ENCODE measurements at regions not wholly inside any gene's neighbourhood (a gene's known extent, or its start where the extent isn't known, plus 50 kb on each side); places are given as distances from the start of the nearest gene placed in this dataset.

DNA sequence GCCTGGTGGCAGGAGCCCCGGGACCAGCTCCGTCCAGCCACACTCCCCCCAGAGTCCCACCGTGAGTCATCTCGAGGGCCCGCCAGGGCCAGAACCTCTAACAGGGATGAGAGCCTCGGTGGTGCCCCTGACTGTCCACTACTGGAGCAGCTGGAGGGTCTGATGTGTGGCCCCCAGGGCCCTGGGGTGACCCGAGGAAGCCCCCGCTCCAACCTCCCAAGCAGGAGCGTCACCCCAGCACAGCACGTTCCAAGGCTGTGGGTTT, 135.9 kb upstream of the NKX1-1 start:
- no peak for TF ChIP-seq JUND (IDR thresholded peaks at IDR 0.05; ENCODE audit: low read depth)
- DNase-seq (ENCODE audit: low read depth in 1 of 2, low spot score in 1 of 2): no peak
- in situ Hi-C loops (cut with HindIII; ENCODE audit: low pct_unique_long_range_greater_than_20kb, low sequenced_read_pairs): no loop called here

- TF ChIP-seq JUND (IDR thresholded peaks at IDR 0.05; ENCODE audit: low read depth): no peak
- in situ Hi-C loops (cut with HindIII; ENCODE audit: low pct_unique_long_range_greater_than_20kb, low sequenced_read_pairs): no loop called here
- DNase-seq (ENCODE audit: low read depth in 1 of 2, low spot score in 1 of 2): peak in 1 of 2 experiments; percentile 33
Measured at GRCh38 chr4:1541449-1542225, 135.4 kb upstream of the NKX1-1 start.

DNA sequence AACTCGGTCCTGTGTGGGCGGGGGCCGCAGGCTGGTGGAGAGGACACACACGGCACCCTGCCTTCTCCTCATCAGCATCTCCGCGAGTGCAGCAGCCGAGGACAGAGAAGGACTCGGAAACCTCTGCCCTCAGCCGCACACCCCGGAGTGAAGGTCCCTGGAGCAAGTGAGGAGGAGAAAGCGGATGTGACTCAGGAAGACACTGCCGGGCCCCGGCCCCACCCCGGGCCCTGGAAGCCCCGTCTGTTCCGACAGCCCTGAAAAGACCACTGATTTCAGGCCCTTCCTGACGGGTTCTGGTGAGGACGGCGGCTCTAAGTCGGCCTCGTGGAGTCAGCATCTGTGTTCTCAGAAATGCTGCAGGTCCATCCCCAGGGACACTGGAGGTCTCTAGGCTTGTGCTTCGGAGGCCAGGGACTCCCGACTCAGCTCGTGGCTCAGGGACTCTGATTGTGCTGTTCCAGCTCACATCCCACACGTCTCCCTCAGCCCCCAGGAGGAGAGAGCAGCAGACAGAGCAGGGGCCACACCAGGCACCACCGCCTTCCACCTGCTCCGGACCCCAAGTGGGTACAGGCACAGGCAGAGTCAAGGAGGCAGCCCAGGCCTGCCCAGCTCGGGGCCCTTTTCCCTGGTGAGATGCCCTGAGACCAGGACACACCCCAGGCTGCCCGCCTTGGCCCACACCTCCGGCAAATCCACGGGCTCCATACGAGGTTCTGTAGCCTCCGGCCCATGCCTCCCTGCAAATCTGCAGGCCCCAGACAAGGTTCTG, 134.5 kb upstream of the NKX1-1 start:
- DNase-seq (ENCODE audit: low read depth in 1 of 2, low spot score in 1 of 2): no peak

GRCh38 chr4:1539859-1540600, 133.8 kb upstream of the NKX1-1 start:
- no peak for TF ChIP-seq JUND (IDR thresholded peaks at IDR 0.05; ENCODE audit: low read depth)
- no peak for DNase-seq (ENCODE audit: low read depth in 1 of 2, low spot score in 1 of 2)
- in situ Hi-C loops (cut with HindIII; ENCODE audit: low pct_unique_long_range_greater_than_20kb, low sequenced_read_pairs): no loop called here

More for the DNA sequence above, 134.5 kb upstream of the NKX1-1 start:
- in situ Hi-C loops (cut with HindIII; ENCODE audit: low pct_unique_long_range_greater_than_20kb, low sequenced_read_pairs): no loop called here
- TF ChIP-seq JUND (IDR thresholded peaks at IDR 0.05; ENCODE audit: low read depth): no peak

DNA sequence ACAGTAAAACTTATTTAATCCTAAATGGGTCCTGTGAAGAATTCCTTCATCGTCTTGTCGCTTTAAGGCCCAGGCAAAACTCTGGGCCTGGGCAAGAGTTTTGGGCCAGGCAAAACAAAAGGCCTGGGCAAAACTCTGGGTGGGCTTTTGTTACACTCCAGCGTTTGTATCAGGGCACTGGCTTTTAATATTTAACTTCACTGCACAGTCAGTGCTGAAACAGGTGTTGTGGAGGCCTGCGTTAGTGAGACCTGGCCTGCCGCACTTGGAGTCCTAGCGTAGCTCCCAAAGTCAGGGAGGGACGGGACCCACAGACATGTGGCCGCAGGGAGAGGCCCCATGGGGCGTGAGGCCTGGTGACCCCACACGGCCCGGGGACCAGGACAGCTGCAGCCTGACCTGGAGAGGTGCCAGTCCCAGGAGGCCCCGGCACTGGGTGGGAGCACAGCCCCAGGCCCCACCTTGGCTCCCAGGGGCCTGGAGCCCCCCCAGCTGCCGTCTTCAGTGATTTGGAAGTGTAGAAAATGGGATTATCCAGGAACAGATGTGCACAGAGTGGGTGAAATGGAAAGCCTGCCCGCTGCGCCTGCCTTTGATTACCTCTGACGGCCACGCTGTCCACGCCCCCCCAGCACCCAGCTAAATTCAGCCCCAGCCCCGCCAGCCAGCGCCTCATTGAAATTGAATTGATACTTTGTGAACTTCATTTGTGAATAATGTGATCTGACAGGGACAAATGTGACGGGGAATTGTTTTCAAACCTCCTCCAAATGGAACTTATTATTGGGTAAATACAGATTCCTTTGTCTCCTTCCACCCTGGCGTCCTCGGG, 132.9 kb upstream of the NKX1-1 start:
- DNase-seq (ENCODE audit: low read depth in 1 of 2, low spot score in 1 of 2): no peak
- in situ Hi-C loops (cut with HindIII; ENCODE audit: low pct_unique_long_range_greater_than_20kb, low sequenced_read_pairs): no loop called here
- no peak for TF ChIP-seq JUND (IDR thresholded peaks at IDR 0.05; ENCODE audit: low read depth)

DNA sequence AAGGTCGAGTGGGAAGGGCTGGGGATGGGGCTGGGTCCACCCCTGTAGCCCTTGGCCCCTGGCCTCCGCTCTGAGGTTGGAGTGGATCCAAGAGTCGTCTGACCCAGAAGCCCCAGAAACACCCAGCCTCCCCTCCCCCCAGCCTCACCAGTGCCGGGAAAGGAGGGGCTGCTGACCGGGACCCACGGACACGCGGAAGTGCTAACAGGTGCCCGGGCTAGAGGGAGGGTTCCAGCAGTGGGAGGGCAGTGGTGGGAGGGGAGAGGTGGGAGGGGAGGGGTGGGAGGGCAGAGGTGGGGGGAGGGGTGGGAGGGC, 131.8 kb upstream of the NKX1-1 start:
- TF ChIP-seq JUND (IDR thresholded peaks at IDR 0.05; ENCODE audit: low read depth): no peak
- DNase-seq (ENCODE audit: low read depth in 1 of 2, low spot score in 1 of 2): no peak
- in situ Hi-C loops (cut with HindIII; ENCODE audit: low pct_unique_long_range_greater_than_20kb, low sequenced_read_pairs): no loop called here

GRCh38 chr4:1537410-1538095, 131.3 kb upstream of the NKX1-1 start:
- TF ChIP-seq JUND (IDR thresholded peaks at IDR 0.05; ENCODE audit: low read depth): no peak
- no peak for DNase-seq (ENCODE audit: low read depth in 1 of 2, low spot score in 1 of 2)
- in situ Hi-C loops (cut with HindIII; ENCODE audit: low pct_unique_long_range_greater_than_20kb, low sequenced_read_pairs): no loop called here

DNA sequence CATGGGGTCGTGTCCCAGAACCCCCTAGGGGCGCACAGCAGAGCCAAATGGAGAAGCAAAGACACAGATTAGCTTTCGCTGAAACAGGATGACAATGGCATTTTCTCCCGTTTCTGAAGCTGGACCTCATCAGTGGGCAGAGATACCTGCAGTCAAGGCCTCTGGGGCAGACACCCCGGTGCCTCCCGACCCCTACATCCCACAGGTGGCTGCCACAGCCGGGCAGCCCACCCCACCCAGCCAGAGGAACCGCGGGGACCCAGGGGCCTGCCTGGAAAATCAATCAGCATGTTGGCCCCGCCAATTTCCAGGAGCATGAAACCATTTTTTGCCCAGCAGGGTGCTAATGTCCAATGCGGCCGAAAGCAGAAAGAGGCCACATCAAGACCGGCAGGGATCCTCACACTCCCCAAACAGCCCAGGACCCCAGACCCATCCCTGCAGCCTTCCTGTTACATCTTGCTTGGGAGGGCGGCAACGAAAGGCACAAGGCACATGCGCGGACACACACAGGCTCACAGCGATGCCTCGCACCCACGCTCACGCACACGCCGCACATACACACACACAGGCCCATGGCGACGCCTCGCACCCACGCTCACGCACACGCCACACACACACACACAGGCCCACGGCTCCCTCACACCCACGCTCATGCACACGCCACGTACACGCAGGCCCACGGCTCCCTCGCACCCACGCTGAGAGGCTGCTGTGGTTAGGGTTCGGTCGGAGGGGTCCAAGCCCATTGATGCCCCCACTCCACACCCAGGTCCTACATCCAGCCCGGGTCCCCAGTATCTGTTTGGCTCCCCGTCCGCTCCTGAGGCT, 130.6 kb upstream of the NKX1-1 start:
- in situ Hi-C loops (cut with HindIII; ENCODE audit: low pct_unique_long_range_greater_than_20kb, low sequenced_read_pairs): no loop called here
- no peak for TF ChIP-seq JUND (IDR thresholded peaks at IDR 0.05; ENCODE audit: low read depth)

GRCh38 chr4:1535926-1536578, 129.8 kb upstream of the NKX1-1 start:
- no peak for TF ChIP-seq JUND (IDR thresholded peaks at IDR 0.05; ENCODE audit: low read depth)
- no peak for DNase-seq (ENCODE audit: low read depth in 1 of 2, low spot score in 1 of 2)
- in situ Hi-C loops (cut with HindIII; ENCODE audit: low pct_unique_long_range_greater_than_20kb, low sequenced_read_pairs): no loop called here

More for the DNA sequence above, 130.6 kb upstream of the NKX1-1 start:
- no peak for DNase-seq (ENCODE audit: low read depth in 1 of 2, low spot score in 1 of 2)

GRCh38 chr4:1534876-1535526, 128.8 kb upstream of the NKX1-1 start:
- DNase-seq (ENCODE audit: low read depth in 1 of 2, low spot score in 1 of 2): no peak
- TF ChIP-seq JUND (IDR thresholded peaks at IDR 0.05; ENCODE audit: low read depth): no peak
- in situ Hi-C loops (cut with HindIII; ENCODE audit: low pct_unique_long_range_greater_than_20kb, low sequenced_read_pairs): no loop called here
